ENCODE measurements at regions not wholly inside any gene's neighbourhood (a gene's known extent, or its start where the extent isn't known, plus 50 kb on each side); places are given as distances from the start of the nearest gene placed in this dataset.

DNA sequence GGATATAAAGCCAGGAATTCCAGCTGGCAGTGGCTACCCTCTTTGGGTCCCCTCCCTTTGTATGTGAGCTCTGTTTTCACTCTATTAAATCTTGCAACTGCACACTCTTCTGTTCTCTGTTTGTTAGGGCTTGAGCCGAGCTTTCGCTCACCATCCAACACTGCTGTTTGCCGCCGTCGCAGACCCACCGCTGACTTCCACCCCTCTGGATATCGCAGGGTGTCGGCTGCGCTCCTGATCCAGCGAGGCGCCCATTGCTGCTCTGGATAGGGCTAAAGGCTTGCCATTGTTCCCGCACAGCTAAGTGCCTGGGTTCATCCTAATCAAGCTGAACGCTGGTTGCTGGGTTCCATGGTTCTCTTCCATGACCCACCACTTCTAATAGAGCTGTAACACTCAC, 1433.5 kb upstream of the ADGRB3 start:
- Histone ChIP-seq H3K9me3 (ENCODE audit: control insufficient read depth, insufficient read depth, low read length) (peaks cover 5% of the 10 kb centered on the region), H3K27me3 (ENCODE audit: control insufficient read depth, insufficient read depth, low read length) (no peaks in the 10 kb centered on the region), H3K9ac (ENCODE audit: low read depth, low read length) (no peak overlapping the region), H3K36me3 (ENCODE audit: control insufficient read depth, insufficient read depth, low read length) (no peaks in the 10 kb centered on the region), H3K27ac (ENCODE audit: low read depth, low read length) (no peak overlapping the region), H3K4me3 (ENCODE audit: low read depth, low read length) (no peak overlapping the region), H3K4me1 (ENCODE audit: control insufficient read depth, insufficient read depth, low read length) (no peaks in the 10 kb centered on the region)

DNA sequence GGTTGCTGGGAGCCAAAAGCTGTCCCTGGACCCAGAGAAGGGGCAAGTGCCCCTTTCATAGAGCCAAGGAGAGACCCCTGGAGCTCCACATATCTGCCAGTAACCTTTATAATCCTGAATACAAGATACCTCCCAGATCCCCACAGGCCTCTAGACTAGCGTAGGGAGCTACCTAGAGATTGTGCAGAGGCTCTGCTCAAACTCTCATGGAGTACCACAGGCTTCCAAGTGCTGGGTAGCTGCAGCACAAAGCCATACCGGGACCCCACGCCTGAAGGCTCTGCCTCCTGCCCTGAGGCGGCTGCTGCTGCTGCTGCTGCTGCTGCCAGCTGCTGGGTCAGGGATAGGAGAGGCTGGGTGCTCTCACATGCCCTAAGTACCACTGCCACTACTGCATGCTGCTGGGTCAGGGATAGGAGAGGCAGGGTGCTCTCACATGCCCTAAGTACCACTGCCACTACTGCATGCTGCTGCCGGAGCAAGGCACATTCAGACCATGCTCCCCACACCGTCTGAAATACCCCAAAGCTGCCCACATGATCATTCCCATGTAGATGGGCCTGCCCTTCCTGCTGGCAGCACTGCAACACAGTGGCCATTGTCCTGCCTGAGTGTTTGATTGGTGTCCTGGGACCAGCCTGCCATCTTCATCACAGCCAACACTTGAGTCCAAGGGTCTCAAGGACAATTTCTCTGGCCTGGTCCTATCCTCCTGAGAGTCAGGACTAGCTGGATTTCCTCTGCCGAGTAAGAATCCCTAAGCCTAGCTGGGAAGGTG, 1434.3 kb upstream of the ADGRB3 start:
- H3K9me3 ChIP-seq (ENCODE audit: control insufficient read depth, insufficient read depth, low read length): peaks cover 5% of the 10 kb centered on the region

GRCh38 chr6:67199425-67199824, 1435.7 kb upstream of the ADGRB3 start:
- Histone ChIP-seq H3K27me3 (ENCODE audit: control insufficient read depth, insufficient read depth, low read length) (no peaks in the 10 kb centered on the region), H3K4me3 (ENCODE audit: low read depth, low read length) (no peak overlapping the region), H3K4me1 (ENCODE audit: control insufficient read depth, insufficient read depth, low read length) (no peaks in the 10 kb centered on the region), H3K9ac (ENCODE audit: low read depth, low read length) (no peak overlapping the region), H3K9me3 (ENCODE audit: control insufficient read depth, insufficient read depth, low read length) (peaks cover 5% of the 10 kb centered on the region), H3K27ac (ENCODE audit: low read depth, low read length) (no peak overlapping the region), H3K36me3 (ENCODE audit: control insufficient read depth, insufficient read depth, low read length) (no peaks in the 10 kb centered on the region)

More for the DNA sequence above, 1434.3 kb upstream of the ADGRB3 start:
- H3K27me3 ChIP-seq (ENCODE audit: control insufficient read depth, insufficient read depth, low read length): no peaks in the 10 kb centered on the region
- H3K4me1 ChIP-seq (ENCODE audit: control insufficient read depth, insufficient read depth, low read length): no peaks in the 10 kb centered on the region
- H3K27ac ChIP-seq (ENCODE audit: low read depth, low read length): no peak overlapping the region
- H3K9ac ChIP-seq (ENCODE audit: low read depth, low read length): no peak overlapping the region
- H3K36me3 ChIP-seq (ENCODE audit: control insufficient read depth, insufficient read depth, low read length): no peaks in the 10 kb centered on the region
- no peak overlapping the region for H3K4me3 ChIP-seq (ENCODE audit: low read depth, low read length)

DNA sequence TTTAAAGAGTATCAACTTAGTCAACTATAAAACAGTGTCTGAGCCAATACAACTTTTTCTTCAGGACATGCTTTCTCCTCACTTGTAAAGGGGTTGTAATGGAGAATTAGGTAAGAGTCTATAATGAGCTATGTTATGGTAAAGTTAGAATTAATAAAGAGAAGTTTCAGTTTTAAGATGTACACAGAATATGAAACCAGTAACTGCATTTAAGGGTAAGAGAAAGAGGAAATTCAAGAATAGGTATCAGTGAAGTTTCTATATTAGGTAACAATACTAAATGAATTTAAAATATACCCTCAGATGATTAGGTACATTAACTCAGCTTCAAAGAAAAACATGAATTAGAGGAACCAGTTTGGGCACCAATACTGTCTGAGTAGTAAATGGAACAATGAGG, 1444.3 kb upstream of the ADGRB3 start:
- Histone ChIP-seq H3K27ac (ENCODE audit: low read depth, low read length) (no peak overlapping the region), H3K9me3 (ENCODE audit: control insufficient read depth, insufficient read depth, low read length) (peaks cover 2% of the 10 kb centered on the region; the same call in 1 of the 2 replicates), H3K27me3 (ENCODE audit: control insufficient read depth, insufficient read depth, low read length) (no peaks in the 10 kb centered on the region), H3K4me3 (ENCODE audit: low read depth, low read length) (no peak overlapping the region), H3K9ac (ENCODE audit: low read depth, low read length) (no peak overlapping the region), H3K4me1 (ENCODE audit: control insufficient read depth, insufficient read depth, low read length) (no peaks in the 10 kb centered on the region), H3K36me3 (ENCODE audit: control insufficient read depth, insufficient read depth, low read length) (no peaks in the 10 kb centered on the region)

GRCh38 chr6:67184405-67184804, 1450.7 kb upstream of the ADGRB3 start:
- H3K36me3 ChIP-seq (ENCODE audit: control insufficient read depth, insufficient read depth, low read length): no peaks in the 10 kb centered on the region
- no peak overlapping the region for H3K4me3 ChIP-seq (ENCODE audit: low read depth, low read length)
- no peaks in the 10 kb centered on the region for H3K27me3 ChIP-seq (ENCODE audit: control insufficient read depth, insufficient read depth, low read length)
- no peak overlapping the region for H3K9ac ChIP-seq (ENCODE audit: low read depth, low read length)
- H3K4me1 ChIP-seq (ENCODE audit: control insufficient read depth, insufficient read depth, low read length): no peaks in the 10 kb centered on the region
- H3K9me3 ChIP-seq (ENCODE audit: control insufficient read depth, insufficient read depth, low read length): no peaks in the 10 kb centered on the region
- no peak overlapping the region for H3K27ac ChIP-seq (ENCODE audit: low read depth, low read length)

DNA sequence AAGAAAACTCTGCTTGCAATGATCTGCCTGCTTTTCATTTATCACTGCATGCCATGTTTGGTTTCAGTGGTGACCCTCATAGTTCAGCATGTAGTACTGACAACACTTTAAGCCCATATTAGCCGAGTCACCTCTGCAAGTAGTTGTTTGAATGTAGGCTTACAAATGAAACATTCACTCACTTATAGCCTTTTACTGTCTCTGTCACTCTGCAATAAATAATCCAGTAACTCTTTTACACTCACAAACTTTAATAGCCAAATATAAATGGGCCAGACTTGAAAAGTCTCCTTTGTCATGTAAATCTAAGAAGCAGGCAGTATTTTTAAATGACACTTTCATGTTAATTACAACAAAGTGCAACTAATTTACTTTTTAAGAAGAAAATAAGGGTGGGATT, 1460.0 kb upstream of the ADGRB3 start:
- Histone ChIP-seq H3K9me3 (ENCODE audit: control insufficient read depth, insufficient read depth, low read length) (no peaks in the 10 kb centered on the region), H3K4me1 (ENCODE audit: control insufficient read depth, insufficient read depth, low read length) (0 out of 2 replicates have a peak, but pooled peaks cover 4% of the 10 kb centered on the region), H3K36me3 (ENCODE audit: control insufficient read depth, insufficient read depth, low read length) (no peaks in the 10 kb centered on the region), H3K9ac (ENCODE audit: low read depth, low read length) (no peak overlapping the region), H3K27me3 (ENCODE audit: control insufficient read depth, insufficient read depth, low read length) (no peaks in the 10 kb centered on the region), H3K4me3 (ENCODE audit: low read depth, low read length) (no peak overlapping the region), H3K27ac (ENCODE audit: low read depth, low read length) (no peak overlapping the region)

DNA sequence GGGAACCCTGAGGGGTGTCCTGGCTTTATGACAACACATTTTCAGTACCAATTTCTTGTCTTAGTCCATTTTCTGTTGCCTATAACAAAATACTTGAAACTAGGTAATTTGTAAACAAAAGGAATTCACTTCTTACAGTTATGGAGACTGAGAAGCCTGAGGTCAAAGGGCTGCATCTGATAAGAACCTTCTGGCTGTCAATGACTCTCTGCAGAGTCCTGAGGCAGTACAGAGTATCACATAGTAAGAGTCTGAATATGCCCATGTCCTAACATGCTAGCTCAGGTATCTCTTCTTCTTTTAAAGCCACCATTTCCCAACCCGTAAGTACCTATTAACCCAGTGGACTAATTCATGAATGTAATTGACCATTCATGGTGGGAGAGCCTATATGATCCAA, 1458.6 kb upstream of the EYS start:
- Histone ChIP-seq H3K27ac (ENCODE audit: low read depth, low read length) (no peak overlapping the region), H3K36me3 (ENCODE audit: control insufficient read depth, insufficient read depth, low read length) (no peaks in the 10 kb centered on the region), H3K4me1 (ENCODE audit: control insufficient read depth, insufficient read depth, low read length) (no peaks in the 10 kb centered on the region), H3K27me3 (ENCODE audit: control insufficient read depth, insufficient read depth, low read length) (no peaks in the 10 kb centered on the region), H3K9me3 (ENCODE audit: control insufficient read depth, insufficient read depth, low read length) (peaks cover 22% of the 10 kb centered on the region), H3K4me3 (ENCODE audit: low read depth, low read length) (no peak overlapping the region), H3K9ac (ENCODE audit: low read depth, low read length) (no peak overlapping the region)

- Histone ChIP-seq H3K4me1 (ENCODE audit: control insufficient read depth, insufficient read depth, low read length) (no peaks in the 10 kb centered on the region), H3K27ac (ENCODE audit: low read depth, low read length) (no peak overlapping the region), H3K4me3 (ENCODE audit: low read depth, low read length) (no peak overlapping the region), H3K9ac (ENCODE audit: low read depth, low read length) (no peak overlapping the region), H3K36me3 (ENCODE audit: control insufficient read depth, insufficient read depth, low read length) (no peaks in the 10 kb centered on the region), H3K27me3 (ENCODE audit: control insufficient read depth, insufficient read depth, low read length) (no peaks in the 10 kb centered on the region), H3K9me3 (ENCODE audit: control insufficient read depth, insufficient read depth, low read length) (peaks cover 38% of the 10 kb centered on the region)
Observed at GRCh38 chr6:67160820-67161219, 1453.8 kb upstream of the EYS start.

GRCh38 chr6:67141005-67141404, 1434.0 kb upstream of the EYS start:
- Histone ChIP-seq H3K4me1 (ENCODE audit: control insufficient read depth, insufficient read depth, low read length) (no peaks in the 10 kb centered on the region), H3K27me3 (ENCODE audit: control insufficient read depth, insufficient read depth, low read length) (no peaks in the 10 kb centered on the region), H3K27ac (ENCODE audit: low read depth, low read length) (no peak overlapping the region)

GRCh38 chr6:67133973-67134372, 1426.9 kb upstream of the EYS start:
- Histone ChIP-seq H3K36me3 (ENCODE audit: control insufficient read depth, insufficient read depth, low read length) (no peaks in the 10 kb centered on the region), H3K4me3 (ENCODE audit: low read depth, low read length) (no peak overlapping the region), H3K9ac (ENCODE audit: low read depth, low read length) (no peak overlapping the region), H3K4me1 (ENCODE audit: control insufficient read depth, insufficient read depth, low read length) (no peaks in the 10 kb centered on the region), H3K27ac (ENCODE audit: low read depth, low read length) (no peak overlapping the region), H3K27me3 (ENCODE audit: control insufficient read depth, insufficient read depth, low read length) (no peaks in the 10 kb centered on the region), H3K9me3 (ENCODE audit: control insufficient read depth, insufficient read depth, low read length) (peaks cover 10% of the 10 kb centered on the region)

More at GRCh38 chr6:67141005-67141404, 1434.0 kb upstream of the EYS start:
- no peaks in the 10 kb centered on the region for H3K36me3 ChIP-seq (ENCODE audit: control insufficient read depth, insufficient read depth, low read length)
- peaks cover 12% of the 10 kb centered on the region for H3K9me3 ChIP-seq (ENCODE audit: control insufficient read depth, insufficient read depth, low read length)
- H3K4me3 ChIP-seq (ENCODE audit: low read depth, low read length): no peak overlapping the region
- H3K9ac ChIP-seq (ENCODE audit: low read depth, low read length): no peak overlapping the region

DNA sequence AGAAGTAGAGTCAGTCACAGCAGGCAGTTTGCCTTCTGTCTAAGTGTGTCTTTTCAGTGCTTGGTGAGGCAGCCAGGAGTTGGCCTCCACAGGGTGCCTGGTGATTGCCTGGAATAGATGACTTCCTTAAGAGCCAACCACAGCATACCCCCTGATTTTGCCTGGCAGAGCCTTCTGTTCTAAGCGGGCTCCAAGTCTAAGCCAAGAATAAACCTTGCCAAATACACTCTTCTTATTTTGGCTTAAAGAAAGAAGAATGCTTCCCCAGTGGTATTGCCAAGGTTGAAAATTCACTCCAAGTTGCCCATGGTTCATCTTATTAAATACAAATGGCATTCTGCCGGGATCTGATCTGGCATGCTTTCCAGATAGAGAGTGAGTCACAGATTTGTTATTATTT, 1424.8 kb upstream of the EYS start:
- no peak overlapping the region for H3K9ac ChIP-seq (ENCODE audit: low read depth, low read length)
- no peaks in the 10 kb centered on the region for H3K27me3 ChIP-seq (ENCODE audit: control insufficient read depth, insufficient read depth, low read length)

More for the DNA sequence above, 1424.8 kb upstream of the EYS start:
- Histone ChIP-seq H3K4me1 (ENCODE audit: control insufficient read depth, insufficient read depth, low read length) (no peaks in the 10 kb centered on the region), H3K9me3 (ENCODE audit: control insufficient read depth, insufficient read depth, low read length) (peaks cover 9% of the 10 kb centered on the region), H3K4me3 (ENCODE audit: low read depth, low read length) (no peak overlapping the region), H3K27ac (ENCODE audit: low read depth, low read length) (no peak overlapping the region), H3K36me3 (ENCODE audit: control insufficient read depth, insufficient read depth, low read length) (no peaks in the 10 kb centered on the region)
